Endothelial cell of umbilical vein (primary cell): ENCODE measurements at regions not wholly inside any gene's neighbourhood (a gene's known extent, or its start where the extent isn't known, plus 50 kb on each side); places are given as distances from the start of the nearest gene placed in this dataset.

ENCODE experiments used
- BruUV-seq: library from RNA; stranded (reverse); fragments of 400-500 nt; replicated peaks from 2 replicates; lab custom pipeline; 2021; lab: Mats Ljungman, UMichigan
- CTCF ChIA-PET: fragments of 300-600, 350-600 bp; sonication (Branson Sonifier 250); formaldehyde crosslinking; loops from one replicate; lab custom pipeline; 2021; ENCODE audit warnings: antibody characterized with exemption, inconsistent platforms; lab: Charles Lee
- POLR2A ChIA-PET: fragments of 300-600, 350-600 bp; sonication (Branson Sonifier 250); formaldehyde crosslinking; loops from one replicate; lab custom pipeline; 2021; ENCODE audit warnings: antibody characterized with exemption, inconsistent platforms; lab: Charles Lee
- DNase-seq: peaks from one replicate; pipeline ENCODE4 v3.0.0-alpha.2; 2011; ENCODE audit warnings: low read depth, low spot score
- FAIRE-seq: peaks from 2 replicates; lab custom pipeline; 2011; peaks lifted over from hg19 to GRCh38; lab: Jason Lieb, UNC
- H2AFZ ChIP-seq: 2 replicates; pipeline ENCODE4 v1.6.0; 2012; ENCODE audit warnings: low read depth, low read length, control low read depth, inconsistent platforms
- H3K27ac ChIP-seq: 2 replicates; pipeline ENCODE4 v1.5.1; 2011; ENCODE audit warnings: low read depth, mild to moderate bottlenecking, control low read depth, low read length, moderate library complexity; ENCODE audit not compliant: insufficient read depth
- H3K27me3 ChIP-seq, 2 experiments: 2 replicates each; pipeline versions ENCODE4 v1.6.0 to v1.6.1; 2011; ENCODE audit warnings: low read length in 2 of 2, mixed read lengths in 1 of 2; ENCODE audit not compliant: control insufficient read depth in 2 of 2, insufficient read depth in 2 of 2
- H3K36me3 ChIP-seq, 2 experiments: 2 replicates in 1 of 2; 3 replicates in 1 of 2; pipeline ENCODE4 v1.5.1; 2011; ENCODE audit warnings: low read length in 2 of 2, mild to moderate bottlenecking in 1 of 2, moderate library complexity in 1 of 2; ENCODE audit not compliant: control insufficient read depth in 2 of 2, insufficient read depth in 2 of 2; ENCODE audit errors: extremely low read depth in 1 of 2
- H3K4me1 ChIP-seq: 3 replicates; pipeline ENCODE4 v1.5.1; 2011; ENCODE audit warnings: mild to moderate bottlenecking, low read length; ENCODE audit not compliant: control insufficient read depth, insufficient read depth; ENCODE audit errors: extremely low read depth
- H3K4me2 ChIP-seq: 2 replicates; pipeline ENCODE4 v1.6.1; 2011; ENCODE audit warnings: low read length, control low read depth, mixed read lengths; ENCODE audit not compliant: insufficient read depth
- H3K4me3 ChIP-seq, 3 experiments: fragments of 200-600 bp in 1 of 3; sonication (generic), shearing (Covaris generic) in 1 of 3; replicated peaks in 1 of 3; 2 replicates each; pipeline ENCODE4 v1.5.1; 2011 to 2016; ENCODE audit warnings: control low read depth in 3 of 3, low read length in 3 of 3, mild to moderate bottlenecking in 2 of 3, inconsistent platforms in 1 of 3, low read depth in 1 of 3, moderate library complexity in 1 of 3; ENCODE audit not compliant: insufficient read depth in 1 of 3
- H3K79me2 ChIP-seq: 2 replicates; pipeline ENCODE4 v1.6.0; 2012; ENCODE audit warnings: low read length, inconsistent platforms; ENCODE audit not compliant: control insufficient read depth, insufficient read depth
- H3K9ac ChIP-seq: replicated peaks from 2 replicates; pipeline ENCODE3; 2011; ENCODE audit warnings: low read length, control low read depth; ENCODE audit not compliant: insufficient read depth; ENCODE audit errors: extremely low read depth
- H3K9me1 ChIP-seq: replicated peaks from 3 replicates; pipeline ENCODE4 v1.6.0; 2011; ENCODE audit warnings: mild to moderate bottlenecking, low read length; ENCODE audit not compliant: control insufficient read depth, insufficient read depth; ENCODE audit errors: extremely low read depth
- H3K9me3 ChIP-seq: replicated peaks from 2 replicates; pipeline ENCODE4 v1.5.1; 2012; ENCODE audit warnings: low read length, inconsistent platforms; ENCODE audit not compliant: control insufficient read depth, insufficient read depth
- H4K20me1 ChIP-seq: replicated peaks from 2 replicates; pipeline ENCODE3; 2011; ENCODE audit warnings: mild to moderate bottlenecking, low read length; ENCODE audit not compliant: control insufficient read depth, insufficient read depth; ENCODE audit errors: extremely low read depth
- CTCF ChIP-seq, 2 donors: IDR thresholded peaks; 1 replicate in 1 of 2; 2 replicates in 1 of 2; pipeline ENCODE4 v1.5.1; 2011; ENCODE audit warnings: low read length in 2 of 2, mild to moderate bottlenecking in 2 of 2, moderate library complexity in 2 of 2, control low read depth in 1 of 2, inconsistent platforms in 1 of 2, low read depth in 1 of 2; ENCODE audit not compliant: insufficient read depth in 1 of 2; ENCODE audit errors: extremely low read depth in 1 of 2
- EZH2 ChIP-seq: IDR thresholded peaks from 2 replicates; pipeline ENCODE4 v1.6.1; 2012; ENCODE audit warnings: borderline replicate concordance, low read depth, mild to moderate bottlenecking, moderate library complexity, low read length, inconsistent platforms; ENCODE audit not compliant: severe bottlenecking
- FOS ChIP-seq: IDR thresholded peaks from 2 replicates; pipeline ENCODE4 v1.6.1; 2011; ENCODE audit warnings: mild to moderate bottlenecking, low read length, moderate library complexity, borderline replicate concordance; ENCODE audit not compliant: insufficient read depth
- GATA2 ChIP-seq: IDR thresholded peaks from 2 replicates; pipeline ENCODE4 v1.7.0; 2011; ENCODE audit warnings: low read depth, mild to moderate bottlenecking, moderate library complexity, mixed read lengths, low read length; ENCODE audit not compliant: insufficient read length, insufficient read depth
- JUN ChIP-seq: IDR thresholded peaks from 2 replicates; pipeline ENCODE4 v1.6.1; 2011; ENCODE audit warnings: borderline replicate concordance, low read depth; ENCODE audit not compliant: insufficient read length, insufficient read depth
- MYC ChIP-seq: IDR thresholded peaks from one replicate; pipeline ENCODE4 v1.6.1; 2011; ENCODE audit warnings: mild to moderate bottlenecking, low read depth, low read length
- POLR2A ChIP-seq: IDR thresholded peaks from 2 replicates; pipeline ENCODE4 v1.6.1; 2012; ENCODE audit warnings: low read depth, mild to moderate bottlenecking, control low read depth, low read length
- POLR2AphosphoS5 ChIP-seq: IDR thresholded peaks from 2 replicates; pipeline ENCODE4 v1.6.1; 2012; ENCODE audit warnings: low read depth, mild to moderate bottlenecking, control low read depth, low read length, moderate library complexity; ENCODE audit not compliant: insufficient read depth
- dilution Hi-C: fragments of 300-500 bp; cut with MboI; formaldehyde crosslinking; loops from one replicate; pipeline ENCODE4 v1.15.0; 2019; ENCODE audit warnings: low sequenced_read_pairs; ENCODE audit not compliant: extremely low pct_ligation_motif_present
- intact Hi-C: fragments of 100-400 bp; cut with micrococcal nuclease; formaldehyde crosslinking; loops from one replicate; pipeline ENCODE4 v1.10.0; 2022

- no TSS peak for BruUV-seq
- Histone ChIP-seq H3K79me2 (no peaks in the 10 kb centered on the region), H3K36me3 (no peaks in the 10 kb centered on the region), H3K27me3 (no peaks in the 10 kb centered on the region), H4K20me1 (no peaks in the 10 kb centered on the region), H3K9me1 (no peaks in the 10 kb centered on the region), H3K4me3 (no peak overlapping the region), H3K4me1 (no peaks in the 10 kb centered on the region), H3K9ac (no peak overlapping the region), H3K9me3 (no peaks in the 10 kb centered on the region), H3K4me2 (no peak overlapping the region), H3K27ac (no peak overlapping the region), H2AFZ (no peak overlapping the region)
- no peak for TF ChIP-seq EZH2
- no peak for TF ChIP-seq POLR2AphosphoS5
- no peak for TF ChIP-seq CTCF (IDR thresholded peaks at IDR 0.05; ENCODE audit: extremely low read depth in 1 of 2, insufficient read depth in 1 of 2, low read depth in 1 of 2, low read length in 2 of 2)
- TF ChIP-seq JUN = no peak
- no peak for TF ChIP-seq GATA2
- no peak for TF ChIP-seq FOS
- no peak for TF ChIP-seq POLR2A
- TF ChIP-seq MYC = no peak
- POLR2A ChIA-PET = no interaction called here
- CTCF ChIA-PET = no interaction called here
- DNase-seq = no peak
- no peak for FAIRE-seq
- dilution Hi-C loops (no loop called here), intact Hi-C loops (no loop called here)
Observed at GRCh38 chr4:184887333-184887732, 61.6 kb upstream of the ACSL1 start.
